A549 (cell line): ENCODE measurements at regions not wholly inside any gene's neighbourhood (a gene's known extent, or its start where the extent isn't known, plus 50 kb on each side); places are given as distances from the start of the nearest gene placed in this dataset.
A peak's percentile ranks its signal among the peaks of the same experiment; 100 is the strongest.

Experiments used
- ATAC-seq, 2 experiments: fragments of 200-7000 bp in 1 of 2; fragments of >200 bp in 1 of 2; cut with Nextera tagmentation in 1 of 2; cut with Tn5 transposase in 1 of 2; 3 replicates each; pipeline versions ENCODE4 v1.8.0 to v1.9.1; 2018 to 2020; ENCODE audit warnings: mild to moderate bottlenecking in 1 of 2, moderate library complexity in 1 of 2
- CTCF ChIA-PET: fragments of 300-600 bp; sonication (Branson Sonifier 250); formaldehyde crosslinking; extraction: SDS; loops from one replicate; lab custom pipeline; 2021; ENCODE audit warnings: antibody characterized with exemption, inconsistent platforms; lab: Yijun Ruan, JAX
- POLR2A ChIA-PET: fragments of 350-600 bp; formaldehyde crosslinking; extraction: SDS; loops from one replicate; lab custom pipeline; 2021; ENCODE audit warnings: antibody characterized with exemption, inconsistent platforms; lab: Yijun Ruan, JAX
- DNase-seq, 2 experiments: peaks; one replicate each; pipeline versions ENCODE4 v3.0.0 to v3.0.0-alpha.2; 2011 to 2016; ENCODE audit warnings: low read depth in 1 of 2, low spot score in 1 of 2
- FAIRE-seq: peaks from 2 replicates; lab custom pipeline; 2011; peaks lifted over from hg19 to GRCh38; lab: Jason Lieb, UNC
- H3K27ac ChIP-seq, 2 experiments: fragments of >200 bp; sonication (Bioruptor Twin); formaldehyde crosslinking; 3 replicates each; pipeline ENCODE4 v1.5.1; 2016 to 2017
- H3K4me1 ChIP-seq: fragments of >200 bp; sonication (Bioruptor Twin); formaldehyde crosslinking; 3 replicates; pipeline ENCODE4 v1.6.1; 2016
- H3K4me2 ChIP-seq: fragments of >200 bp; sonication (Bioruptor Twin); formaldehyde crosslinking; 3 replicates; pipeline ENCODE4 v1.6.1; 2016
- H3K4me3 ChIP-seq: fragments of >200 bp; sonication (Bioruptor Twin); formaldehyde crosslinking; 3 replicates; pipeline ENCODE4 v1.5.1; 2016
- H3K9me3 ChIP-seq: fragments of >200 bp; sonication (Bioruptor Twin); formaldehyde crosslinking; 3 replicates; pipeline ENCODE4 v1.6.1; 2016
- BCL3 ChIP-seq: fragments of >200 bp; sonication (Bioruptor Twin); formaldehyde crosslinking; IDR thresholded peaks from 3 replicates; pipeline ENCODE4 v1.6.1; 2016
- CBX2 ChIP-seq: fragments of 200-600 bp; sonication (generic); IDR thresholded peaks from 2 replicates; pipeline ENCODE4 v1.6.1; 2016; ENCODE audit warnings: low read depth, mild to moderate bottlenecking, borderline replicate concordance
- CEBPB ChIP-seq, 2 experiments: fragments of >200 bp in 1 of 2; sonication (Bioruptor Twin) in 1 of 2; formaldehyde crosslinking in 1 of 2; IDR thresholded peaks; 2 replicates each; pipeline ENCODE4 v1.6.1; 2012 to 2016
- E2F6 ChIP-seq: IDR thresholded peaks from 2 replicates; pipeline ENCODE4 v1.6.1; 2012; ENCODE audit warnings: low read depth, borderline replicate concordance
- EHF ChIP-seq: fragments of 250-450 bp; sonication (Bioruptor Pico); IDR thresholded peaks from 2 replicates; pipeline ENCODE4 v1.5.0; 2020; ENCODE audit warnings: mild to moderate bottlenecking
- ELK1 ChIP-seq: fragments of 150-350 bp; IDR thresholded peaks from 2 replicates; pipeline ENCODE4 v1.6.1; 2014; ENCODE audit warnings: low read depth, mild to moderate bottlenecking, low read length
- GATA3 ChIP-seq: IDR thresholded peaks from 2 replicates; pipeline ENCODE4 v1.6.1; 2012; ENCODE audit warnings: borderline replicate concordance
- JUN ChIP-seq, 2 experiments: fragments of >200 bp; sonication (Bioruptor Twin); formaldehyde crosslinking; IDR thresholded peaks; 2 replicates in 1 of 2; 3 replicates in 1 of 2; pipeline ENCODE4 v1.6.1; 2016 to 2017
- JUNB ChIP-seq: fragments of >200 bp; sonication (Bioruptor Twin); formaldehyde crosslinking; IDR thresholded peaks from 2 replicates; pipeline ENCODE4 v1.6.1; 2016
- MAFK ChIP-seq: fragments of 450-650 bp; IDR thresholded peaks from 2 replicates; pipeline ENCODE4 v1.6.1; 2014; ENCODE audit not compliant: partially characterized antibody
- MAZ ChIP-seq: fragments of 150-350 bp; IDR thresholded peaks from 2 replicates; pipeline ENCODE4 v1.6.1; 2014; ENCODE audit warnings: antibody characterized with exemption, low read depth, low read length, borderline replicate concordance
- NFE2L2 ChIP-seq: fragments of 150-350 bp; conservative IDR thresholded peaks from 2 replicates; pipeline ENCODE4 v1.6.1; 2014; ENCODE audit warnings: low read length
- NR3C1 ChIP-seq: fragments of >200 bp; sonication (Bioruptor Twin); formaldehyde crosslinking; IDR thresholded peaks from 3 replicates; pipeline ENCODE4 v1.6.1; 2017
- PHF8 ChIP-seq: fragments of 200-600 bp; sonication (generic); IDR thresholded peaks from 2 replicates; pipeline ENCODE4 v1.6.1; 2016; ENCODE audit warnings: low read depth, mild to moderate bottlenecking, antibody characterized with exemption, moderate library complexity, borderline replicate concordance
- RAD21 ChIP-seq, 2 experiments: fragments of >200 bp in 1 of 2; sonication (Bioruptor Twin) in 1 of 2; formaldehyde crosslinking in 1 of 2; IDR thresholded peaks in 1 of 2; conservative IDR thresholded peaks in 1 of 2; 2 replicates in 1 of 2; 3 replicates in 1 of 2; pipeline ENCODE4 v1.6.1; 2012 to 2018; ENCODE audit warnings: inconsistent platforms in 1 of 2
- REST ChIP-seq: fragments of 200-600 bp; sonication (generic); IDR thresholded peaks from 2 replicates; pipeline ENCODE4 v1.6.1; 2016; ENCODE audit warnings: antibody characterized with exemption, mild to moderate bottlenecking, moderate library complexity
- RNF2 ChIP-seq: fragments of 200-600 bp; sonication (generic); IDR thresholded peaks from 2 replicates; pipeline ENCODE4 v1.6.1; 2016; ENCODE audit warnings: low read depth, mild to moderate bottlenecking, antibody characterized with exemption, moderate library complexity, borderline replicate concordance
- SREBF2 ChIP-seq: fragments of 450-650 bp; IDR thresholded peaks from 2 replicates; pipeline ENCODE4 v1.6.1; 2014; ENCODE audit warnings: mild to moderate bottlenecking, moderate library complexity
- TFCP2L1 ChIP-seq: fragments of 250-450 bp; sonication (Bioruptor Pico); IDR thresholded peaks from 2 replicates; pipeline ENCODE4 v1.5.0; 2021; ENCODE audit warnings: mild to moderate bottlenecking
- ZSCAN20 ChIP-seq: fragments of 250-450 bp; sonication (Bioruptor Pico); IDR thresholded peaks from 2 replicates; pipeline ENCODE4 v1.8.0; 2022; ENCODE audit warnings: mild to moderate bottlenecking, moderate library complexity
- WGBS: methylation state at CpG from one replicate; pipeline ENCODE4 v1.1.6; 2017; ENCODE audit errors: missing lambda C conversion rate; 5-methylcytosine and 5-hydroxymethylcytosine counted together

GRCh38 chr7:142542105-142542504, 207.2 kb upstream of the PRSS1 start:
- DNase-seq (no peak), ATAC-seq (no peak), FAIRE-seq (no peak)
- POLR2A ChIA-PET = interaction anchor here (0.5 kb wide), 1 partner anchor 244 kb away, joined by 4 read pairs; no protein-coding TSS in a partner anchor
- peaks cover 12% of the 10 kb centered on the region; the same call in 2 of the 3 replicates for H3K4me1 ChIP-seq
- no peaks in the 10 kb centered on the region for H3K9me3 ChIP-seq
- no peak overlapping the region for H3K4me2 ChIP-seq
- no peak overlapping the region for H3K27ac ChIP-seq
- no peak overlapping the region for H3K4me3 ChIP-seq
- CTCF ChIA-PET = interaction anchor here (0.6 to 1.0 kb wide), 3 partner anchors 36 to 269 kb away, joined by 3 to 5 read pairs (median 3); no protein-coding TSS in a partner anchor
- 54% methylated on average over 1 of the region's 1 CpG for WGBS
- TF ChIP-seq CEBPB (IDR thresholded peaks at IDR 0.05) (no peak), BCL3 (no peak), REST (no peak), RAD21 (conservative IDR thresholded peaks at IDR 0.05 in 1 of 2, IDR thresholded peaks at IDR 0.05 in 1 of 2) (no peak), JUNB (no peak), MAZ (no peak), ZSCAN20 (no peak), E2F6 (no peak), RNF2 (no peak), MAFK (no peak), NR3C1 (no peak), SREBF2 (no peak), EHF (CRISPR knock-in tag) (no peak)

- peak overlapping the region in 1 of 2 experiments; percentile 23; a peak in 1 of 6 replicates for H3K27ac ChIP-seq
- DNase-seq (no peak), ATAC-seq (no peak), FAIRE-seq (no peak)
- H3K4me3 ChIP-seq = no peak overlapping the region
- ChIA-PET CTCF (interaction anchor here (0.6 to 1.4 kb wide), 5 partner anchors 10 to 243 kb away, joined by 3 to 5 read pairs (median 3); no protein-coding TSS in a partner anchor), POLR2A (no interaction called here)
- WGBS = 66% methylated on average over 2 of the region's 2 CpGs
- H3K4me1 ChIP-seq = peaks cover 13% of the 10 kb centered on the region; the same call in 2 of the 3 replicates
- H3K9me3 ChIP-seq = no peaks in the 10 kb centered on the region
- peak overlapping the region; percentile 42 for H3K4me2 ChIP-seq
- TF ChIP-seq CBX2 = no peak
- TF ChIP-seq NFE2L2 = no peak
- no peak for TF ChIP-seq GATA3
- TF ChIP-seq ELK1 = no peak
- TF ChIP-seq SREBF2 = no peak
- TF ChIP-seq JUN (IDR thresholded peaks at IDR 0.05) = no peak
- TF ChIP-seq PHF8 = no peak
- TF ChIP-seq NR3C1 = no peak
- no peak for TF ChIP-seq TFCP2L1 (CRISPR knock-in tag)
Measured at GRCh38 chr7:142540371-142540770, 208.9 kb upstream of the PRSS1 start.
